CD8-positive, alpha-beta memory T cell (primary cell): ENCODE measurements at regions not wholly inside any gene's neighbourhood (a gene's known extent, or its start where the extent isn't known, plus 50 kb on each side); places are given as distances from the start of the nearest gene placed in this dataset.

Source experiments
- CTCF ChIA-PET: fragments of 350-600 bp; sonication (Branson Sonifier 250); formaldehyde crosslinking; loops from one replicate; lab custom pipeline; 2021; ENCODE audit warnings: antibody characterized with exemption; lab: Charles Lee
- POLR2A ChIA-PET: fragments of 350-600 bp; sonication (Branson Sonifier 250); formaldehyde crosslinking; loops from one replicate; lab custom pipeline; 2021; ENCODE audit warnings: antibody characterized with exemption; lab: Charles Lee
- DNase-seq, 5 donors: peaks; one replicate each; pipeline versions ENCODE4 v3.0.0 to v3.0.0-alpha.2; 2020 to 2022; ENCODE audit warnings: mixed read lengths in 1 of 5
- H3K27ac ChIP-seq: one replicate; pipeline ENCODE4 v1.7.0; 2013; ENCODE audit warnings: low read depth, mild to moderate bottlenecking, low read length, moderate library complexity
- H3K27me3 ChIP-seq: 2 replicates; pipeline ENCODE4 v1.7.0; 2013; ENCODE audit warnings: low read length, mild to moderate bottlenecking; ENCODE audit not compliant: insufficient read depth, poor library complexity, severe bottlenecking
- H3K36me3 ChIP-seq: 2 replicates; pipeline ENCODE4 v1.7.0; 2013; ENCODE audit warnings: mild to moderate bottlenecking, low read length, moderate library complexity; ENCODE audit not compliant: insufficient read depth
- H3K4me1 ChIP-seq: 2 replicates; pipeline ENCODE4 v1.7.0; 2013; ENCODE audit warnings: mild to moderate bottlenecking, low read length, moderate library complexity; ENCODE audit not compliant: insufficient read depth
- H3K4me3 ChIP-seq: 2 replicates; pipeline ENCODE4 v1.7.0; 2013; ENCODE audit warnings: mild to moderate bottlenecking, low read length
- H3K9me3 ChIP-seq: 2 replicates; pipeline ENCODE4 v1.7.0; 2013; ENCODE audit warnings: mild to moderate bottlenecking, low read length
- H3K27ac Mint-ChIP-seq, 8 donors: one replicate each; pipeline ENCODE4 v1.8.0; 2020 to 2021; ENCODE audit warnings: mixed read lengths in 8 of 8, mild to moderate bottlenecking in 6 of 8, inconsistent platforms in 3 of 8, moderate library complexity in 3 of 8
- H3K27me3 Mint-ChIP-seq, 2 donors: one replicate each; pipeline ENCODE4 v1.8.0; 2020 to 2021; ENCODE audit warnings: mixed read lengths in 2 of 2, mild to moderate bottlenecking in 1 of 2, moderate library complexity in 1 of 2
- H3K36me3 Mint-ChIP-seq, 3 donors: one replicate each; pipeline ENCODE4 v1.8.0; 2020 to 2021; ENCODE audit warnings: mixed read lengths in 3 of 3, inconsistent platforms in 1 of 3, mild to moderate bottlenecking in 1 of 3
- H3K4me1 Mint-ChIP-seq, 3 donors: one replicate each; pipeline ENCODE4 v1.8.0; 2020 to 2021; ENCODE audit warnings: mixed read lengths in 3 of 3, inconsistent platforms in 1 of 3, mild to moderate bottlenecking in 1 of 3
- H3K4me3 Mint-ChIP-seq, 7 donors: one replicate each; pipeline ENCODE4 v1.8.0; 2020 to 2021; ENCODE audit warnings: mixed read lengths in 7 of 7, mild to moderate bottlenecking in 6 of 7, moderate library complexity in 4 of 7, inconsistent platforms in 2 of 7
- H3K9me3 Mint-ChIP-seq, 5 donors: one replicate each; pipeline ENCODE4 v1.8.0; 2020 to 2022; ENCODE audit warnings: mixed read lengths in 5 of 5, mild to moderate bottlenecking in 3 of 5, moderate library complexity in 2 of 5, inconsistent platforms in 1 of 5

DNA sequence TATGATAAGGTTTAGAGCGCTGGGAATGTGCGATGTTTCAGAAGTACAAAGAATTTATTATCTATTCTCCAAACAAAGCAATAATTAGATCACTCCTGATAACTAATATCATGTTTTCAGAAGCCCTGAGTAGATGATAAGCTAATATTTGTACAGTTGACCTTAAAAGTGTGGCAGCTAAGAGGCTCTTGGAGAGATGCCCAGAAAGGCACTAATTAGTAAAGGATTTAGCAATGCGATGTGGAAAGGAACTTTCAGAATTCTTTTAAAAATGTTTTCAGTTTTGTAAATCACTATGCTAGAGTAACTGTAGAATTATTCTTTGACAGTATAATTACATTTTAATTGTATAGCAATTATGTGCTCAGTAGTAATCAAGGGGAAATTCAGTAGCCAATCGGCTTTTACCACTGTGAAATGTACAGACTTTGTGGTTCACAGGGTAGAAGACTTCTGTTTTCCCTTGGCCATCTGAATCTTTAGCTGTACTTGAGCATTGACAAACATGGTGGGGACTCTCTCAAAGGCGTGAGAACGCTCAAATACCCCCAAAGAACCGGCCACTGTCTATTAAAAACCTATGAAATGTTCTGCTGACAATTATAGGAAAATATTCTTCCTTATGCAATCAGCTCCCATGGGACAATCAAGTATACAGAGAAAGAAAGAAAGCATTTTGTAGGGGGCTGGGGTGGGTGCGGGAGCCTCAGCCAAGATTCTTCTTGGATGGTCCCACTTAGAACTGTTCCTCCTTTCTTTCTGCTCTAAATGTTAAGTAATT is 262.8 kb upstream of the AGAP1 start:
- no peak for DNase-seq
- Mint-ChIP-seq H3K4me3 (no peak overlapping the region), H3K36me3 (no peaks in the 10 kb centered on the region), H3K27ac (no peak overlapping the region), H3K9me3 (peaks cover 0 to 2% (median 0%) of the 10 kb centered on the region in 5 donors), H3K4me1 (no peaks in the 10 kb centered on the region), H3K27me3 (peaks cover 9 to 32% of the 10 kb centered on the region in 2 donors)
- no peaks in the 10 kb centered on the region for H3K36me3 ChIP-seq
- no peaks in the 10 kb centered on the region for H3K9me3 ChIP-seq
- no peak overlapping the region for H3K4me3 ChIP-seq
- H3K4me1 ChIP-seq = no peaks in the 10 kb centered on the region
- H3K27ac ChIP-seq = no peak overlapping the region
- POLR2A ChIA-PET = no interaction called here
- CTCF ChIA-PET = no interaction called here
- H3K27me3 ChIP-seq = no peaks in the 10 kb centered on the region

DNA sequence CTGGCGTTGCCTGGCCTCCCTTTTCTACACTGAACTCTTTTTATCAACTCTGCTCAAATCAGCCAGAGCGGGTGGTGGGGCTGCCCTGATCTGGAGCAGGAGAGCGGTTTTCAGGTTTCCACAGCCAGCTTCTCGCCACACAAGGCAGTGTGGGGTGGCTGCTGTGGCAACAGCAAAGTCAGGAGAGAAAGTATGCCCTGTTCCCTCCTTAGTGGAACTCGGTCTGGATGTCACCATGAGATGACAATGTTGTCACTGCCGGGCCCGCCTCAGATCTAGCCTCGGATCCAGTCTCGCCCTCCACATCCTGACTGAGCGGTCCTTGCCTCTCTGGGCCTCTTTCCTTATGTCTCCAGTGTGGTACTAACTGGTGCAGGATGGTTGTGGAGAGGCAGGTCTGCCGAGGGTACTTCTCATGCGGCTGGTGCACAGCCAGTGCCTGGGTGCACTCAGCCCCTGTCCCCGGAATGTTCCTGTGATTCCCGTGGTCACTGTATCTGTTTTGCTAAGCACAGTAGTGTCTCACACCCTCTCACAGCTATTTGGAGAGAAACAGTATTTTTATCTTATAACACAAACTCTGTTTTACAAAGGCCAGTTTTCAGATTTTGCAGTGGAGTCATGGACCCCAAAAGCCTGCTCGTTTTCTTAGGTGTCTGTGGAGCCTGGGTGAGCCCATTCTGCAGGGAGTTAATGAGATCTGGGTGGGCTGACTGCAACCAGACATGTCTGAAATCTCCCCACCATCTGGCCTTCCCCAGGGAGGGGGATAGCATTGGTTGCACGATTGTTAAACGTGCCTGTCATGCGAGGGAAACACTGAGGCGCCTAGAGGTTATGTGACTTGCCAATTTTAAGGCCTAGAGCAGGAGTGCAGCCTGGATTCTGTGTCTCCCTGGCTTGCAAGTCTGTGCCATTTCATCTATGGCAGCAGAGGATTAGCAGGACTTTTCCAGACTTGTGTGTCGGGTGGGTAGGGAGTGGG is 261.1 kb upstream of the AGAP1 start:
- no peaks in the 10 kb centered on the region for H3K4me1 Mint-ChIP-seq
- Histone ChIP-seq H3K27ac (no peak overlapping the region), H3K4me3 (no peak overlapping the region), H3K4me1 (no peaks in the 10 kb centered on the region), H3K9me3 (no peaks in the 10 kb centered on the region), H3K27me3 (no peaks in the 10 kb centered on the region), H3K36me3 (no peaks in the 10 kb centered on the region)
- ChIA-PET POLR2A (no interaction called here), CTCF (no interaction called here)
- H3K36me3 Mint-ChIP-seq = no peaks in the 10 kb centered on the region
- H3K9me3 Mint-ChIP-seq = no peaks in the 10 kb centered on the region
- peaks cover 11 to 31% of the 10 kb centered on the region in 2 donors for H3K27me3 Mint-ChIP-seq
- H3K4me3 Mint-ChIP-seq = no peak overlapping the region
- H3K27ac Mint-ChIP-seq = no peak overlapping the region
- DNase-seq = no peak

- no peak for DNase-seq
- no peak overlapping the region for H3K27ac ChIP-seq
- Mint-ChIP-seq H3K36me3 (no peaks in the 10 kb centered on the region), H3K9me3 (no peaks in the 10 kb centered on the region), H3K4me1 (no peaks in the 10 kb centered on the region), H3K4me3 (no peak overlapping the region), H3K27ac (no peak overlapping the region), H3K27me3 (peaks cover 8 to 23% of the 10 kb centered on the region in 2 donors)
- no peaks in the 10 kb centered on the region for H3K9me3 ChIP-seq
- H3K27me3 ChIP-seq = no peaks in the 10 kb centered on the region
- ChIA-PET POLR2A (no interaction called here), CTCF (no interaction called here)
- no peaks in the 10 kb centered on the region for H3K36me3 ChIP-seq
- H3K4me3 ChIP-seq = no peak overlapping the region
- no peaks in the 10 kb centered on the region for H3K4me1 ChIP-seq
These were observed 259.1 kb upstream of the AGAP1 start for GRCh38 chr2:235234736-235235135.

DNA sequence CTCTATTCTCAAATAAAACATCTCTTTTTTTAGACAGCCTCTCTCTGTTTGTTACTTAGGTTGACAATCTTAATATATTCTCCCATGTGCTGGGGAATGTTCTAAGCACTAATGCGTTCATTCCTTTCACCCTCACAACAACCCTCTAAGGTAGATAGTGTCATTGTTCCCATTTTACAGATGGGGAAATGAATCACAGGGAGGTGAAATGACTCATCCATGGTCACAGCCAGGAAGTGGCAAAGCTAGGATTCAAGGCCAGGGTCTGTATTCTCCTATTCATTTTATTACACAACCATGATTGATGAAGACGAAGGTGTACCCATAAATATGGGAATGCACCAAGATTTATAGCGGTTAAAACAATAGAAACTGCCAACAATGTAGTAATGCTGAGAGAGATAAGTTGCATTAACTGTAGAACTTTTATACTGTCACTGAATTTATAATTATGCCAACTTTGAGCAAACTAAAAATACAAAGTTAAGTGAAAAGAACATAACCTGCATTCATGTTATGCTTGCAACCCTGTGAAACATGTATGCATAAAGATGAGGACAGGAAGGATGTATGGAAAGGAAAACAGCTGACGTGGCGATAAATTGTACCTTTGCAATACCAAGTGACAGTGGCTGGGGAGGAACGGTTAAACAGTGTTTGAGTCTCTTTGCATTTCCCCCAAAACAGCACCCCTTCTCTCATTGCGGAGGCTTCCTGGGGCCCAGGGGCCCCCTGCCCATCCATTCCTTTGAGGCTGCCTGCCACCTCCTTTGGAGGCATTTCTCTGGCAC is 257.7 kb upstream of the AGAP1 start:
- Mint-ChIP-seq H3K4me1 (no peaks in the 10 kb centered on the region), H3K36me3 (no peaks in the 10 kb centered on the region), H3K9me3 (no peaks in the 10 kb centered on the region), H3K27me3 (peaks cover 10 to 23% of the 10 kb centered on the region in 2 donors), H3K4me3 (no peak overlapping the region), H3K27ac (no peak overlapping the region)
- Histone ChIP-seq H3K36me3 (no peaks in the 10 kb centered on the region), H3K27me3 (no peaks in the 10 kb centered on the region), H3K9me3 (no peaks in the 10 kb centered on the region), H3K27ac (no peak overlapping the region), H3K4me1 (no peaks in the 10 kb centered on the region), H3K4me3 (no peak overlapping the region)
- POLR2A ChIA-PET = no interaction called here
- no peak for DNase-seq
- CTCF ChIA-PET = no interaction called here

GRCh38 chr2:235238537-235238936 is 255.3 kb upstream of the AGAP1 start:
- H3K27me3 ChIP-seq = no peaks in the 10 kb centered on the region
- CTCF ChIA-PET = no interaction called here

GRCh38 chr2:235240574-235240973 is 253.3 kb upstream of the AGAP1 start:
- H3K27ac ChIP-seq = no peak overlapping the region
- H3K4me1 Mint-ChIP-seq = no peaks in the 10 kb centered on the region
- ChIA-PET CTCF (no interaction called here), POLR2A (no interaction called here)
- H3K9me3 ChIP-seq = no peaks in the 10 kb centered on the region
- no peak overlapping the region for H3K4me3 ChIP-seq
- no peaks in the 10 kb centered on the region for H3K36me3 ChIP-seq
- H3K9me3 Mint-ChIP-seq = no peaks in the 10 kb centered on the region
- H3K27me3 ChIP-seq = no peaks in the 10 kb centered on the region
- no peak overlapping the region for H3K27ac Mint-ChIP-seq
- peaks cover 12 to 26% of the 10 kb centered on the region in 2 donors for H3K27me3 Mint-ChIP-seq
- no peaks in the 10 kb centered on the region for H3K36me3 Mint-ChIP-seq
- no peaks in the 10 kb centered on the region for H3K4me1 ChIP-seq
- DNase-seq = no peak
- H3K4me3 Mint-ChIP-seq = no peak overlapping the region

More at GRCh38 chr2:235238537-235238936, 255.3 kb upstream of the AGAP1 start:
- H3K4me3 Mint-ChIP-seq = no peak overlapping the region
- Histone ChIP-seq H3K4me1 (no peaks in the 10 kb centered on the region), H3K36me3 (no peaks in the 10 kb centered on the region), H3K27ac (no peak overlapping the region), H3K4me3 (no peak overlapping the region), H3K9me3 (no peaks in the 10 kb centered on the region)
- H3K4me1 Mint-ChIP-seq = no peaks in the 10 kb centered on the region
- H3K9me3 Mint-ChIP-seq = no peaks in the 10 kb centered on the region
- no peaks in the 10 kb centered on the region for H3K36me3 Mint-ChIP-seq
- DNase-seq = no peak
- no peak overlapping the region for H3K27ac Mint-ChIP-seq
- POLR2A ChIA-PET = no interaction called here
- H3K27me3 Mint-ChIP-seq = peaks cover 12 to 26% of the 10 kb centered on the region in 2 donors

DNA sequence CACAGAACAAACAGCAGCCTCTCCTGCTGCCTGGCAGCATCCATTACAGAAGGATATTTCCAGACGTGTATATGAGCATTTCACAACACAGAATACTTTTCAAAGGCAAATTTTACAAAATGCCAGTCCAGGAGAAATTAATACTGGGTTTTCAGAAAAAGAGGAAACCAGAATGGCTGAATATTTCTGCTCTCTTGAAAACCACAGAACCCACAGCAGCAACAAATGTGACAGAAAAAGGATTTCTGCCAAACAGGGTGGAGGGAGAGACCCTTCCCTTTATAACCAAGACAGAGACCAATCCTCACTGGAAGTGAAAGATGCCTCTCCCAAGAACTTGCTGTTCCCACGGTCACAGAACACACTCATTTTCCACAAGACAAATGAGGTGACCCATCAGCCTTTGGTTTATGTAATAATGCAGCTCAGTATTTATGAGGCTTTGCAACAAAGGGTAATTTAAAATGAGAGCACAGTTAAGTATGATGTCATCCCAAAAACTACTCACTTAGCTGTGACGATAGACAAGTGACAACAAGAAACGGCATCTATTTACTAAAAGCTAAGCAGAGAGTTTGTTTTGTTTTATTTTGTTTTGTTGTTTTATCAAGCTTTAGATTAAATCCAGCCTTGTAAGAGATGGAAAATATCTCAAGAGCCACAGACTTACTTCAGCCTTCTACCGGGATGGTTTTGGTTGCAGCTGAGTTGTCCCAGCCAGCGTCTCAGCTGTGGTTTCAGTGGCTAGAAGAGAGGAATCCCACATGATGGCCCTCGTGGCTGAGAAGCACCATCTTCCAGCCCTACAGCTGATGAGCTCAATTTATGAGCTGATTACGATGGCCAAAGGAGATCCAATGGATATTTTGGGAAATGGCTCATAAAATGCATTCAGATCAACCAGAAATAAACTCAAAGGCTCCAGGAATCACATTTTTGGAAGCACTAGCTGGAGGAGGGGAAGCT is 249.3 kb upstream of the AGAP1 start:
- Mint-ChIP-seq H3K27ac (no peak overlapping the region), H3K4me3 (no peak overlapping the region), H3K9me3 (no peaks in the 10 kb centered on the region), H3K36me3 (no peaks in the 10 kb centered on the region), H3K27me3 (peaks cover 8 to 34% of the 10 kb centered on the region in 2 donors), H3K4me1 (no peaks in the 10 kb centered on the region)
- no peak overlapping the region for H3K4me3 ChIP-seq
- CTCF ChIA-PET = interaction anchor here (0.7 kb wide), 1 partner anchor 24 kb away, joined by 3 read pairs; no protein-coding TSS in a partner anchor
- H3K36me3 ChIP-seq = no peaks in the 10 kb centered on the region
- no peak overlapping the region for H3K27ac ChIP-seq
- no peaks in the 10 kb centered on the region for H3K9me3 ChIP-seq
- no peaks in the 10 kb centered on the region for H3K27me3 ChIP-seq
- no peak for DNase-seq
- no peaks in the 10 kb centered on the region for H3K4me1 ChIP-seq
- POLR2A ChIA-PET = no interaction called here
